Subcutaneous abdominal adipose tissue (tissue), 5 donors: ENCODE measurements at regions not wholly inside any gene's neighbourhood (a gene's known extent, or its start where the extent isn't known, plus 50 kb on each side); places are given as distances from the start of the nearest gene placed in this dataset.

ENCODE experiments used
- H3K27ac ChIP-seq: one replicate; pipeline ENCODE4 v1.7.0; 2013; ENCODE audit warnings: low read depth, mild to moderate bottlenecking, inconsistent platforms, low read length, moderate library complexity
- H3K27me3 ChIP-seq, 5 donors: one replicate each; pipeline ENCODE4 v1.7.0; 2013; ENCODE audit warnings: low read length in 5 of 5, inconsistent platforms in 1 of 5; ENCODE audit not compliant: control insufficient read depth in 5 of 5, insufficient read depth in 4 of 5
- H3K36me3 ChIP-seq, 5 donors: one replicate each; pipeline ENCODE4 v1.7.0; 2013; ENCODE audit warnings: low read length in 5 of 5; ENCODE audit not compliant: control insufficient read depth in 5 of 5, insufficient read depth in 5 of 5
- H3K4me1 ChIP-seq, 5 donors: one replicate each; pipeline ENCODE4 v1.7.0; 2013; ENCODE audit warnings: low read length in 5 of 5, mild to moderate bottlenecking in 3 of 5, moderate library complexity in 1 of 5; ENCODE audit not compliant: control insufficient read depth in 5 of 5, insufficient read depth in 5 of 5
- H3K4me3 ChIP-seq, 5 donors: one replicate each; pipeline ENCODE4 v1.7.0; 2013; ENCODE audit warnings: low read length in 5 of 5, low read depth in 1 of 5
- H3K9ac ChIP-seq, 5 donors: one replicate each; pipeline ENCODE4 v1.7.0; 2013; ENCODE audit warnings: low read length in 5 of 5, mild to moderate bottlenecking in 4 of 5, moderate library complexity in 3 of 5
- H3K9me3 ChIP-seq, 5 donors: one replicate each; pipeline ENCODE4 v1.7.0; 2013; ENCODE audit warnings: low read length in 5 of 5; ENCODE audit not compliant: control insufficient read depth in 5 of 5
- donor health status: healthy.
- donor health status: healthy.
- donor health status: healthy.
- donor health status: healthy.
- donor health status: healthy.

DNA sequence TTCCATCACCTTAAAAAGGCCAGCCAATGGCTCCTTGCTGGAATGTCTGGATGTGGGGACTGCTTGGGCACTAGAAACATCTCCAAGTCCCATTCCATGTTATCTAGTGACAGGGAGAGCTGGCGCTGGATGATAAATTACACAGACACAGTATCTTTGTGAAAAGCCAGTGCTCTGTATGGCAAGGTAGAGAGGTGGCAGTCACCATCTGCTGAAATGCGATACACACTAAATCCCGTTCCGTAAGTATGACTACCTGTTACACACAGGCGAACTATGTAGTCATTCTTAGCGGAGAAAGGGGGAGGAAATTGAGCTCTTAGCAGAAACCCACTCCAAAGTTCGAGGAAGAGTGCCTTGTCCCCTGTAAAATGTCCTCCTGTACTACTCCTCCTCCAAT lies 81.0 kb upstream of the MYOCD start:
- H3K36me3 ChIP-seq = no peaks in the 10 kb centered on the region
- H3K4me1 ChIP-seq = no peaks in the 10 kb centered on the region
- H3K4me3 ChIP-seq = no peak overlapping the region
- H3K27me3 ChIP-seq = peaks cover 0 to 5% (median 0%) of the 10 kb centered on the region in 5 donors
- peaks cover 0 to 6% (median 0%) of the 10 kb centered on the region in 5 donors for H3K9me3 ChIP-seq
- H3K9ac ChIP-seq = no peak overlapping the region
- H3K27ac ChIP-seq = no peak overlapping the region

DNA sequence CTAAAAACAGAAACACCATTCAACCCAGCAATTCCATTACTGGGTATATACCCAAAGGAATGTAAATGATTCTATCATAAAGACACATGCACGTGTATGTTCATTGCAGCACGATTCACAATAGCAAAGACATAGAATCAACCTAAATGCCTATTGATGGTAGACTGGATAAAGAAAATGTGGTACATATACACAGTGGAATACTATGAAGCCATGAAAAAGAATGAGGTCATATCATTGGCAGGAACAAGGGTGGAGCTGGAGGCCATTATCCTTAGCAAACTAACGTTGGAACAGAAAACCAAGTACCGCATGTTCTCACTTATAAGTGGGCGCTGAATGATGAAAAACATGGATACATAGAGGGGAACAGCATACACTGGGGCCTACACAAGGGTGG lies 77.2 kb upstream of the MYOCD start:
- no peak overlapping the region for H3K9ac ChIP-seq
- no peaks in the 10 kb centered on the region for H3K36me3 ChIP-seq
- peaks cover 0 to 6% (median 0%) of the 10 kb centered on the region in 5 donors for H3K9me3 ChIP-seq
- no peaks in the 10 kb centered on the region for H3K4me1 ChIP-seq
- H3K4me3 ChIP-seq = no peak overlapping the region
- no peak overlapping the region for H3K27ac ChIP-seq
- no peaks in the 10 kb centered on the region for H3K27me3 ChIP-seq

DNA sequence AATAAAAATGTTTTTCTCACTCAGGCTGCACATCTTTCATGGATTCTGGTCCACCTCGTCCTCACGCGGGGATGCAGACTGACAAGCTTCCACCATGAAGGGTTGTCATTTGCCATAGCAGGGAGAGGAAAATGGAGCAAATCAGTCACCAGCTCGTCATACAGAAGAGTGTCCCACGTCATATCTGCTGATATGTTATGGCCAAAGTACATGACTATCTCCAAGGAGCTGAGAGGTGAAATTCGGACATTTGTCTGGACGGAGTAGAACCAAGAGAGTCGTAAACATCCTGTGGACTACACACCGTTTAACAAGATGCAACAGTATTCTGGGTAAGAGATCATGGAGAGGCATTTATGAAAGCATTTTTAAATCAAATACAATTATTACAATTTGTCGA lies 75.3 kb upstream of the MYOCD start:
- Histone ChIP-seq H3K27ac (no peak overlapping the region), H3K9me3 (peaks cover 0 to 6% (median 0%) of the 10 kb centered on the region in 5 donors), H3K27me3 (no peaks in the 10 kb centered on the region), H3K36me3 (no peaks in the 10 kb centered on the region), H3K9ac (no peak overlapping the region), H3K4me3 (no peak overlapping the region), H3K4me1 (no peaks in the 10 kb centered on the region)

DNA sequence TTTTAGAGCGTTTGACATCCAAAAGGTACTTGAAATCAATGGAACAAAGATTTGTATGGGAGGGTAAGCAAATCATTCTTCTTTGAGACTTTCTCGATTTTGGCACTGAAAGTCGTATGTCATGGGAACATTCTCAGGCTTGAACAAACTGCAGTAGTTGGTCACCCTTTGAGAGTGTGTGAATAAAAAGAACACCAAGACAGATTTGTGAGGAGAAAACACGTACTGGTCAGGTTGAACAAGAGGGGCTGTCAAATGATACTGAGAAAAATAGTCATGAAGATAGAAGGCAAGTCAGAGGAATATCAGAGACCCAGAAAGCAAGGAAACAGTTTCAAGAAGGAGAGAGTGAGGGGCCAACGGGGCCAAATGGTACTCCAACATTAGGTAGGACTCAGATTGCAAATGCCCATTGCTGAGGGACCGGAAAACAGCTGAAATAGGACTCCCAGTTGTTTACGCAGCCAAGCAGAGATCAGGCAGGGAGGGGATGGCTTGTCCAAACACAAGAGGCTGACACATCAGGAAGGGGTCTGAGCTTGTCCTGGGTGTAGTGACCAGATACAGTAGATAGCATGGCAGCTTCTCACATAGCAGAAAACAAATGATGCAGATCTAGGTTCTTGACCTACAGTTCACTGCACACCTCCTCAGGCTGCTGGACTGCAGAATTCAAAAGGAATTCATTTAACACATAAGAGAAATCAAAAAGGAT lies 74.5 kb upstream of the MYOCD start:
- Histone ChIP-seq H3K27ac (no peak overlapping the region), H3K36me3 (no peaks in the 10 kb centered on the region)

DNA sequence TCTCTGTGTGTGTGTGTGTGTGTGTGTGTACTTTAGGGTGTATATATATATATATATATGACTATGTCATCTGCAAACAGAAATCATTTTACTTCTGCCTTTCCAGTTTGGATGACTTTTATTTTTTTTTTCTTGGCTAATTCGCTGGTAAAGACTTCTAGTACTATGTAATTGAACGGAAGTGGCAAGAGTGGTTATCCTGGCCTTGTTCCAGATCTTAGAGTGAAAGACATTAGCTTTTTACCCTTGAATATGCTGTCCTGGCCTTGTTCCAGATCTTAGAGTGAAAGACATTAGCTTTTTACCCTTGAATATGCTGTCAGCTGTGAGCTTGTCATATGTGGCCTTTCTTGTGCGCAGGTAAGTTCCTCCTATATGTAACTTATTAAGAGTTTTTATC lies 72.7 kb upstream of the MYOCD start:
- Histone ChIP-seq H3K4me1 (no peaks in the 10 kb centered on the region), H3K9ac (no peak overlapping the region), H3K4me3 (no peak overlapping the region), H3K36me3 (no peaks in the 10 kb centered on the region), H3K9me3 (peaks cover 0 to 6% (median 0%) of the 10 kb centered on the region in 5 donors), H3K27me3 (no peaks in the 10 kb centered on the region), H3K27ac (no peak overlapping the region)

More for the DNA sequence above, 74.5 kb upstream of the MYOCD start:
- H3K4me3 ChIP-seq = no peak overlapping the region
- H3K9ac ChIP-seq = no peak overlapping the region
- no peaks in the 10 kb centered on the region for H3K27me3 ChIP-seq
- peaks cover 0 to 6% (median 0%) of the 10 kb centered on the region in 5 donors for H3K9me3 ChIP-seq
- no peaks in the 10 kb centered on the region for H3K4me1 ChIP-seq

DNA sequence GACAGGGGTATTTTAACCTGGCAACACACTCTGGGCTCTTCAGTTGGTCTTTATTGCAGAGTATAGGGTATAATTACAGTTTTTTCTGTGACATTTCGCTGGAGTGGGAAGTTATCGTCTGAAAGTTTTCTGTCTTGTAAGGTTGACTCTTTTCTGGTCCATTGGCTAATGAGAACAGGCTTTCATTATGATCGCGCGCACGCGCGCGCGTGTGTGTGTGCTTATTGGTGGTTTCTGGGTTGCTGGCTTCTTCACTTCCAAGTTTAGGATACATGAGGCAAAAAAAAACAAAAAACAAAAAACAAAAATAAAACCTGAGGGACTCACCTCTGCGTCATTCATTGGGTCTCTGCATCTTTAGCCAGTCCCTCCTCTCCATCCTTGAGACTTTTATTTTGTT lies 68.7 kb upstream of the MYOCD start:
- Histone ChIP-seq H3K27me3 (no peaks in the 10 kb centered on the region), H3K4me3 (no peak overlapping the region), H3K9me3 (no peaks in the 10 kb centered on the region), H3K9ac (no peak overlapping the region), H3K27ac (no peak overlapping the region), H3K36me3 (no peaks in the 10 kb centered on the region), H3K4me1 (no peaks in the 10 kb centered on the region)

DNA sequence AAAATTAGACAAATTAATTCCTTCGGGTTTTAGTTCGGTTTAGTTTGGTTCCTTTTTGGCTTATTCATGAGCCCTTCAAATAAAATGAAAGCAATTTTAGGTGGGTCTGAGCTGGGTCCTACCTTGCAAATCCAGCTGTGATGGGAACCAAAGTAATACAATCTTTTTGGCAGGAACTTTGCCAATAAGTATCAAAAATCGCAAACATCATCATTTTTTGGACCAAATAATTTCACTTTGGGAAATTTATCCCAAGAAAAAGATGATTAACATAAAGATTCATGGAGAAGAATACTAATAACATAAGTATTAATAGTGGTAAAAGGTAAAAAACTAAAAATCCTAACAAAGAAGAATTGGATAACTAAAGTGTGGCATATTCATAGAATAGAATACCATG lies 67.8 kb upstream of the MYOCD start:
- Histone ChIP-seq H3K4me1 (no peaks in the 10 kb centered on the region), H3K9ac (no peak overlapping the region), H3K36me3 (no peaks in the 10 kb centered on the region), H3K9me3 (no peaks in the 10 kb centered on the region), H3K4me3 (no peak overlapping the region), H3K27ac (no peak overlapping the region), H3K27me3 (no peaks in the 10 kb centered on the region)

DNA sequence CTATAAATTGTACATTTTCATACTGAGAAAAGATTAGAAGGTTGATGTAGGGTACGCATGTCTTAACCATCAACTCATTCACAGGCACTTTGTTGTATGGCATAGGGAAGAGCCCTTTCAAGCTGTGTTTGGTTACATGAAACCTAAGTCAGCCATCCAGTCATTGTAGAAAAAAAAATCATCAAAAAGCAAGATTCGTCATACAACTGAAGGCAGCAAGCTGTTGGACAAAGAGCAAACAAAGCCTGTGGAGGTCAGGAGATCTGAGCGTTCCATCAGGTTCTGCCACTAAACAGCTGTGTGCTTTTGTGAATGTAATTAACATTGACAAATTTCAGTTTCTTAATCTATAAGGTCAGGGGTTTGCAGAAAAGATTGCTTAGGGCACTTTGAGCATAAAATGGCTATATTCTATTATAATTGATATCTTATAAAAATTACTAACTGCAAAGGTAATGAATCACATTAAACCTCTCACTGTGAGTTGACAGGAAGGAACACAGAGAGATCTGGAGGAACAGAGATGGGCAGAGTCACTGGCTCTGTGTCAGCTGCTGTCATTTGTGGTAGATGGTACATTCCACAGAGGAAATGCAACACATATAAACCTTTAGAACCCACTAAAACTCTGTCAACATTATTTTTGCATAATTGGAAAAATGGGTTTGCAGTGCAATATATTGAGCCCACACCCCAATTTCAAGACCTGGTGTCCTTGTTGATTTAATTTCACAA lies 66.3 kb upstream of the MYOCD start:
- Histone ChIP-seq H3K4me3 (no peak overlapping the region), H3K4me1 (no peaks in the 10 kb centered on the region), H3K36me3 (no peaks in the 10 kb centered on the region), H3K9ac (no peak overlapping the region), H3K27me3 (no peaks in the 10 kb centered on the region), H3K9me3 (no peaks in the 10 kb centered on the region), H3K27ac (no peak overlapping the region)

DNA sequence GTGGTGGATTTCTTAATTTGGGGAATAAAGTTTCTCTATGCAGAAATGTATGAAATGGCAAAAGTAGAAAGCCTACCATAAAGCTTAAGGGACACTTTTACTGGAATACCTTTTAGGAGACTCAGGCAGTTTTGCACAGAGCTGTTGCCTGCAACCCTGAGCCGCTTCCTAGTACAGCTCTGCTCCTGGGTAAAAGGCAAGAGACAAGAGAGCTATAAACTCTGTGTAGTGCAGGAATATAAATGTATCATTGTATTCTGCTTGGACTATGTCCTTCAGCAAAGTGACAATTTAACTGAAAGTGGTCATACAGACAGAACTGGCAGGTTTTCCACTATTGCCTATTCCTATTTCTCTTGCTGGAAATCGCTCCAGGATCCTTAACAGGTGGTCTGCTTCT lies 65.3 kb upstream of the MYOCD start:
- H3K9ac ChIP-seq = no peak overlapping the region
- no peak overlapping the region for H3K27ac ChIP-seq
- H3K4me1 ChIP-seq = no peaks in the 10 kb centered on the region
- H3K36me3 ChIP-seq = no peaks in the 10 kb centered on the region
- no peaks in the 10 kb centered on the region for H3K9me3 ChIP-seq
- H3K4me3 ChIP-seq = no peak overlapping the region
- H3K27me3 ChIP-seq = no peaks in the 10 kb centered on the region

DNA sequence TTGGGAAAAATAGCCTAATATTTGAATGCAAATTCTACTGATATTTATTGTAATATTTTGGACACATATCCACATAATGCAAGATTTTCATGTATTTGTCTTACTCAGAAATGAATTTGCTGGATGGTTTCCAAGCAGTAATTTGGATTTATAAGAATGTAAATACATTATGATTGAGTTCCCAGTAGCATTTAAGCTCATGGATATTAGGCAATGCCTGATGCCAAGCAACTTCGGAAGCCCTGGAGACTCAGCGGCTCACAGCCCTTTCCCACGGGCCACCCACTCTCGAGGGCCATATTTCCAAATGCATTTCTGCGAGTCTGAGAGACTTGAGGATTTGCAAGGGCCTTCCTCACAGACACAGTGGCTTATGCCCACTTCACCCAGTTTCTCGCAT lies 62.1 kb upstream of the MYOCD start:
- Histone ChIP-seq H3K27ac (no peak overlapping the region), H3K4me3 (no peak overlapping the region), H3K4me1 (no peaks in the 10 kb centered on the region), H3K36me3 (no peaks in the 10 kb centered on the region), H3K9ac (no peak overlapping the region), H3K27me3 (no peaks in the 10 kb centered on the region), H3K9me3 (no peaks in the 10 kb centered on the region)
